NCI-H2029 treated with DMSO at 0.1 percent for 48 hours (cell line): ENCODE measurements at regions not wholly inside any gene's neighbourhood (a gene's known extent, or its start where the extent isn't known, plus 50 kb on each side); places are given as distances from the start of the nearest gene placed in this dataset.

Experiments
- DNase-seq: peaks from one replicate; lab custom pipeline; 2025; lab: John Stamatoyannopoulos, UW

DNA sequence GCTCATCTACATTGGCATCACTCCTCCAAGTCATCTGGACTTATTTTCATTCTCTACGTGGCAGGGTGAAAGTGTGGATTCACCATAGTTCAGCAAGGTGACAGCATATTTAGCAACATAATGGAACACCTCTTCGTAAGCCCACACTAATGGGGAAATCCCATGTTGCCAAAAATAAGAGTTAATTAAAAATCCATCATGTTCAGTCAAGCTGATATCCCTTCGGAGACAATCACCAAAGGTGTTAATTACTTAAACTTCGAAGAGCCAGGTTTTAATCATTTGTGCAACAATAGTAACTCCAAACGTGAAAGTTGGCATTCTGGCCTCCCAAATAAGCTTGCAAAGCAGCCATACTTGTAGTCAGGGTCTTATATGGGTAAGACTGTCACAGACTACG lies 242.9 kb downstream of the NSG2 start:
- no peak for DNase-seq

DNA sequence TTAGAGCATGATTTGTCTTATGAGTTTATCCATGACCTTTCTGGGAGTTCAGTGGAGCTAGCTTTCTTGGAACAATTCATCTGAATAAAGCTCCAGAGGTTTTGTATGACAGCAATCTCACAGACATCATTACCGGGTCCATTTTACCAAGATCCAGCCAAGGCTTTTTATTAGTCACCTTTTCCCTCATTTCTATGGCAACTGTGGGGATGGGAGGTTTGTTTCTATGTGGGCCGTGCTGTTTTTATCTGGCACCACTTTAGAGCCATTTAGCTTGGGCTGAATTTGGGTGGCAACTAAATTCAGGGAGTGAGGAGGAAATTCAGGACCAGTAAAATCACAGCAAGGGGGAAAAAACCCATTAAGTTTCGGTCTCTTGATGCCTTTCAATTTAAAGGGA lies 245.7 kb downstream of the NSG2 start:
- DNase-seq, result no peak

DNA sequence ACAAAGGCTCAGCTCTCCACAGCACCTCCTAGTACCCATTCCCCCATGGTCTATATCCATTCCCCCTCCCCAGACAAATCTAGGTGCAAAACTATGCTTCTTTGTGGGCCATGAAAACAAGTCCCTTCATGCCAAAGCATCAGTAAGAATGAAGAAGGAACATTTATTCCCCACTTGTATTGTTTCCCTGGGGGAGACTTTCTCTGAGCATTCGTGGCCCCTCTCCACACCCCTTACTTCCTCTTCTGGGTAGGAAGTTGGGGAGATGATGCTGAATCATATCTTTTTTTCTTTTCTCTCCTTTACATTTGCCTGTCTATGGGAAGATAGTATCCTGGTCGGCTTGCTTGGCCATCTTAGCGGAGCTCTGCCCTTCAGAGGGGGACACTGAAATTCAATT lies 246.8 kb downstream of the NSG2 start:
- no peak for DNase-seq

DNA sequence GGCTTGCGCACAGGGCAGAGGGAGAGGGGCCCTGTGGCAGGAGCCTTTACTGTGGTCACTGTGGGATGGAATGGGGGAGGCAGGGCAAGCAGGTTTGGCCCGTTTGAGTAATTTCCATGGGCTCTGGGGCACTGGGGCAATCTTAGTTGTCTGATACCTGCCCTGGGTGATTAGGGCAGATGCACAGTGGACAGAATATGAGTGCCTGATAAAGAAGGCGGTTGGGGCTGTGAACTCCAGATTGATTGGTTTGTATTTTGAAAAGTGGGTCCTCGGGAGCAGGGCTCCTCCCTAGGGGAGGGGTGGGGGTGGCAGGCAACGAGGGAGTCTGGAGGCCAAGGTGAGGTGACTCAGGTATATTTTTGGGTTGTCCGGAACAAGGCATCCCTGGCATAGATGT lies 247.5 kb downstream of the NSG2 start:
- no peak for DNase-seq

DNA sequence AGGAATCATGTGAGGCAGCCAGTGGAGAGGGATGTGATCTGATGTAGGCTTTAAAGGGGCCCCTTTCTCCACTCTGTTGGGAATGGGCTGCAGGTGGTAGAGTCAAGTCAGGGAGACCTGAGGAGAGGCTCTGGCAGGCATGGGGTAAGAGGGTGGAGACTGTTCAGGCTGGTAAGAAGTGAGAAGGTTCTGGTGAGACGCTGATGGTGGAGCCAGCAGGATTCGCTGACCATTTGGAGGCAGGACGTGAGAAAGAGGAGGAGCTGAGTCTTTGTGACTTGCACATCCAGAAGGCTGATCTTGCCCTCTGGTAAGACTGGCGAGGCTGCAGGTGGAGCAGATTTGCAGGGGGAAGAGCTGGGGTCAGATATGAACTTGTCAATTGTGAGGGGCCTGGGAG lies 248.0 kb downstream of the NSG2 start:
- DNase-seq, result no peak

DNA sequence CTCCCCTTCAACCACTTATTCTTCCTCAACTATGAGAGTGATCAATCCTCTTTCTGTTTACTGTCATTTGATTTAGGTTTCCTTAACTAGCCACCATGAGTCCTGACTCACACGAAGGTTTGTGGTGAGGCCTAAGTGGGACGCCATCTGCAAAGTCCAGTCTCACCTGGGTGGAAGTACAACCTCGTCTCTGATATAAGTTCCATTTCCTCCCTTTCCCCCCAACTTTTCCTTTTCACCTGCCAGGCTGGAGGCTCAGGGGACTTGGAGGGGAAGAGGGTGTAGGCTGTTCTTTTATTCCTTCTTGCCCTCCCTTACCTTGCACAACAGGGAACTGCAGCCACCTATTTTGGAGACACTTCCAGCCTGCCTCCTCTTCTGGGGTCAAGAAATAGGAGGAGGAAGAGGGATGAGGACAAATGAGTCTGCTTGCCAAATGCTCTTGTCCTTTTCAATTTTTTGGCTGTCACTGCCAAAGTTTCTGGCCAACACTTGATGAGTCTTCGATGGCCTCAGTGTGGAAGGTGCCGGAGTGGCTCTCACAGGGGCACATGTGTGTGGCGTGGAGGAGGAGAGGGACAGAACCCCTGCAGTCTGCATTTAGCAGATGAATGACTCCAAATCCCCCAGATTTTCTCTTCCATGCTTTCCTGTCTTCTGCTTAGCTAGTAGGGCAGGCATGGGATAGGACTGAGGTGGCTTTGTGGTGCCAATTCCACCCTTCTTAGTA lies 249.6 kb downstream of the NSG2 start:
- DNase-seq, result no peak

DNA sequence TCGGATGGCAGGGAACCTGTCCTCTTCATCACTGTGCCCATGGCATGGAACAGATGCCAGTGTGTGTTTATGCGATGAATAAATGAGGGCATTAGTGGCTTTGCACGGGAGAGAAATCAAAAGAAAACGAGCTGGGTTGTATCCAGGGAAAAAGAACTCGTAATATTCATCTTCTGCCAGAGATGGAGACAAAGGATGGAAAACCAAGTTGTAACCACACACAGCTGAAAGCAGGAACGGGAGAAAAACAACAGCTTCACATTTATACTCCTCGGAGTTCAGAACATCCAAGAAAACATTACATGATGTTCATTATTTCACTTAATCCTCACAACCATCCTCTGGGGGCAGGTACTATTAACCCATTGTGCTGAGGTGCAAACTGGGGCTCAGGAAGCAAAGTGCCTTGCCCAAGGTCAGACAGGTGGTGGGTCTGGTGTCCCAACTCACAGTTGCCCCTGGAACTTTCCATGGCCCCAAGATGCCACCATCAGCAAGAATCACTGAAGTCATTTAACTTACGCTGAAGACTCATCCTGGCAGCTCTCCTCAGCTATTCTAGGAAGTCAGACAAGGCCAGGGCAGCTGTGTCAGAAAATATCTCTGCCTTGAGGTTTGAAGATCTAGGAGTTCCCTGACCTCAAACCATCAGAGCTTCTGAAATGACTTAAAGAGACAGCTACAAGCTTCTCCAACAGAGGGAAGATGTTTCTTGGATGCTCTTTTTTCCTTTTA lies 250.4 kb downstream of the NSG2 start:
- DNase-seq, result no peak

DNA sequence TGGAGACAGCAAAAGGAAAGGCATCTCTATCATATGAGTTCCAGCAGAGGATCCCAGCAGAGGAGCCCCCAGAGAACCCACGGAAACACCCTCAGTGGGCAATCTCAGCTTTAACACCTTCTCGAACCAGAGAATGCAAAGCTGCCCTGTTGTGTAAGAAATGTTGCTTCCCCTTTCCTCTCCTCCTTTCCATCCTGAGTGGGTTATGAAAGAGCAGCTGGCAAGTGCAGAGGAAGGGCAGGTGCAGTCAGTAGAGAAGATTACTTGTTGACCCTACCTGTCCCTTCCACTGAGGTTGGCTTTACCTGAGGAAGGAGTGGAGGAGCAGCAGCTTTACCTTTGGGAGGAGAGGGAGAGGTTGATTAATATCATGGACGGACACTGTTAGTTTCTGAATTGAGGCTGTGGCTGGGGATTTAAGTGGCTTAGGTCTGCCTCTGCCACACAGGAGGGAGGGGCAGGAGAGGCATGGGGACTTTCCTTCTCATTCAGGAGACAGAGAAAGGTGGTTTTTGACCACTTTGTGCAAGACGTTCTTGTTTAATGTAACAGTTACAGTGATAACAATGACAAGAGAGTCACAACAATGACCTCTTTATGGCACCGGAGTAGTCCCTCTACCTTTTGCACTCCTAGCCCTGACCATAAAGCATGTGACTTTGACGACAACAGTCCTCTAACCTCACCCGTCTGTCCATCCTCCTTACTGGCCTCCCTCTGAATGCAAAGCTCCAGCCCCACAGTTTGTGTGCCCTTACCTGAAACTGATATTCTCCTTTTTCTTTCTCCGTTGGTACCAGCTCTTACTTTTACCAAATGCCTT lies 254.8 kb downstream of the NSG2 start:
- DNase-seq, result peak; percentile 12

DNA sequence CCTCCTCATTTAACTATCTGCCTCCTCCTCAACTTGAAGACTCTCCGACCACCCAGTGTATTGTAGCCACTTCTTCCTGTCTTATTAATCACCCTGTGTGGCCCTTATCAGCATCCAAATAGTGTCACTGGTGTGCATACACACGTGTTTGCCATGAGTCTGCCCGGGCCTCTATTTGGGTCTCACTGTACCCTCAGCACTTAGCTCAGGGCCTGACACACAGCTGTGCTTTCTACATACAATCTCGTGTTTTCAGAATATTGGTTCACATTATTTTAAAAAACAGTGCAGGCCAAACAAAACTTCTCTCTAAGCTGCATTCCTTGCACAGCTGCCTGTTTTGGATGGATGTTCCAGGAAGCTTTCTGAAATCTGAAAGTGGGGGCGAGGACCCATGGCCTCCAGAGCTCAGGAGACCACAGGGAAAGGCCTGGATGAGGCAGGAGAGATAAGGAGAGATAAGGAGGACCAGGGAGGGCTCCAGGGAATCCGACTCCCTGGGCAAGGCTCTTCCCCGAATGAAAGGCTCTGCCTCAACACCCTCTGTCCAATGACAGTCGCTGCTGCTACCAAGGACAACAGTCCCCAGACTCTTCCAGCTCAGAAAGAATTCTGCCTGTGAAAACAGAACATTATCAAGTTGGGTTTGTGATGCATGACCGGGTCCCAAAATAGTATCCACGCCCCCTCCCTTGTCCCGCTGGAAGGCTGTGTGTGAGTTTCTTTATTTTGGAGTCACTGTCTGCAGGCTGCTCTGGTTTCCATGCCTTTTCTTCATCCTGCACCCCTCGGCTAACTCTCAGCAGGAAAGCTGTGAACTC lies 255.6 kb downstream of the NSG2 start:
- no peak for DNase-seq

DNA sequence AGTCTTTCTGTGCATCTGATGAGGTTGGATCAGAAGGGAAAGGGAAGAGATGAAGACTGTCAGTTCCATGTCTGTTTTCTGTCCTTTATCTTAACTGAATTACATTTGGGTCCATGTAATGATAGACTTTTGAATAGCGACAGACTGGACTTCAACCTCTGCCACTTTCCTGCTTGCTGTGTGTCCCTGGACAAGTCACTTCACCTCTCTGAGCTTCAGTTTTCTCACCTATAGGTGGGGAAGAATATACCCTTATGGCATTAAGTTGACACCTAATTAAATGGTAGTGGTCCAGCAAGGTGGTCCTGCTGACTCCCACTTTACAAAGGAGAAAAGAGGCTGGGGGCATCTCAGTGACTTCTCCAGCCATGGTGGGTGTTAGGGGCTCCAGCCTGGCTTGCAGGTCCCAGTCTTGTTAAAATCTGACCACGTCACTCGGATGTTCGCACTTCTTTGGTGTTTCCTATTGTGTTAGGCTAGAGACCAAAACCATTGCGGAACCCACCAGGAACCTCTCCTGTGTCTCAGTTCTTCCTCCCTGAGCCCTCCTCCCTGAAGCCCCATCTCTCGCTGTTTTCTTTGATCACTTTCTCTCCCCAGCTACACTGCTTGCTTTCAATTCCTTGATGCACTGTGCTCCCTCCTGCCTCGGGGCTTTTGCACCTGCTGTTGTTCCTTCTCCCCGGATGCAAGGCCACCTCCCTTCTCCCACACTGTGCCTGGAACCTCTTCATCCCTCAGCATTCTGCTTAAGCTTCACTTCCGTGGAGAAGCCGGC lies 256.5 kb downstream of the NSG2 start:
- DNase-seq, result no peak

DNA sequence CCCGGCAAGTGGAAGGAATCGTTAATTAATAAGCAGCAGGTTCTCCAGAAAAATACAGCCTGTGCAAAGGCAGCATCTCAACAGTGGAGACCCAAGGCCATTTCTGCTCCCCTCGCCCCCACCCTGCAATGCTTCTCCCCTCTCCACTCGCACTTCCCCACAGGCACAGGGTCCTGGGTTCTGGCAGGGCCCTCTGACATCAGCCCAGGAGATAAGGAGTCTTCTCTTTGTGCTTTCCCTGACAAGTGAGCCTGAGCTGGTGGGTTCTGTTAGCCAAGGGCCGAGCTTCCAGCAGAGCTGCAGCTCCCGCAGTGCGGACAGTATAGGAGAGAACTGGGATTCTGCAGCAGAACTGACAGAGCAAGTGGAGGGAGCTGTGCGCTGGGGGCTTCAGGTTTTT lies 257.5 kb downstream of the NSG2 start:
- DNase-seq, result no peak

DNA sequence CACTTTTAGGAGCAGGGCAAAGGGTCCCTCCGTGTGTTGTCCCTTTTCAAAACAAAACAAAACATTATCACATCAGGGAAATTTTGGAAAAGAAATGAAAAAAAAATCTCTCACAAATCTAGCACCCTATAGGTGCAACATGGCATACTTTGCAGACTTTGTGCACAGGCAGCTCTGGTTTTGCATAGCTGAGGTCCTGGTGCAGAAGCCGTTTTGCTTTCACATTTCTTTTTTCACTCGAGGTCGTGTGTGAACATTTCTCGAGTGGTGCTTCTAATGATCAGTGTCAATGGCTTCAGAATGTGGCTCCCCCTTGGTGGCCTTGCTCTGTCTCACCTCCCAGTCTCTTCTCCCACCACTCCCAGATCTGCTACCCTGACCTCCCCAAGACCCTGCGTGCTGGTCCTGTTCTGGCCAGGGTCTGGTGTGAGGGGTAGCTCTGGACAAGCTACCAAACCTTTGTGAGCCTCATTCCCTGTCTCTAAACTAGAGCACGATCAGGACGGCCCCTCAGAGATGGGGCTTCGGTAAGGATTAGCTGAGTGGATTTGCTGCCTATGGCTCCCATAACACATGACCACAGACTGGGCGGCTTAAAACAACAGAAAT lies 258.0 kb downstream of the NSG2 start:
- no peak for DNase-seq

DNA sequence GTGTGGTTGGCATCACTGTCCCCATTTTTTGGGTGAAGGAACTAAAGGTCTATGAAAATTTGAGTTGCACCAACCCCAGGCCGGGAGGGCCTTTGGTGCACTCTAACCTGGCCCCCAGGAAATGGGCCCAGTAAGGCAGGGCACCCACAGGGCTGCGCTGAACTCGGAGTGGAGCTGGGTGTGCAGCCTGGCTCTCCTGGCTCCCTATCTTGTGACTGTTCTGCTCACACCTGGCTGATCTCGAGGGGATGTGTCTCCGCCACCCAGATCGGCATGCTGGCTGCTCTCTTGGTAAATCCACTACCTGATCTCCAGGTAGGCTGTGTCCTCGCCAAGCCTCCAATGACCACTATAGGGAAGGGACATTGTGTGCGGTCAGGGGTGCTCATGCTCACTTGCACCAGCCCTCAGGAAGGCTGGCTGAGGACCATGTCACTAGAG lies 259.8 kb downstream of the NSG2 start:
- DNase-seq, result no peak

DNA sequence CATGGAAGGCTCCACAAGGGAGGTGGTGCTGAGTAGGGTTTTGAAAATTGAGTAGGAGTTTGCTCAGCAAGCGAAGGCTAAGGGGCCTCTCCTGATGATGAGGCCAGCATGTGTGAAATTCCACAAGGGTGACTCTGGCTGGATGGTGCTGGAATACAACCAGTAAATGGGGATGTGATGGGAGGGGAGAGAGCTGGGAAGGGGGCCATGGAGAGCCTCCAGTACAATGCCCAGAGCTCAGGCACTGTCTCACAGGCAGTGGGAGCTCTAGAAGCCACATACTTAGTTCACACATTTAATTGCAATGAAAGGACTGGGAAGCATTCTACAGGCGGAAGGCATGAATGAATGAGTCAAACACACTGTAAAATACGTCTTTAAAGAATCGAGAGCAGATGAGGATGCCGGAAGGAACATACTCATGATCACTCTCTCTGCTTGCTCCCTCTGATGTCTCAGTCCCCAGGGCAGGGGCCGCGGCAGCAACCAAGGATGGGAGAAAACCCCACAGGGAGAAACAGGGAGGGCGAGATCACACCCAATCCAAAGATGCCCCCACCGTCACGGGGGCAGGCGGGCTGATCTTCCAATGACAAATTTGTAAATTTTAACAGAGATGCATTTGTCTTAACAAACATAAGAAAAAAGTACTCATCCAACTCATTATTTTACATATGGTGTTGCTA lies 261.0 kb downstream of the NSG2 start:
- no peak for DNase-seq

DNA sequence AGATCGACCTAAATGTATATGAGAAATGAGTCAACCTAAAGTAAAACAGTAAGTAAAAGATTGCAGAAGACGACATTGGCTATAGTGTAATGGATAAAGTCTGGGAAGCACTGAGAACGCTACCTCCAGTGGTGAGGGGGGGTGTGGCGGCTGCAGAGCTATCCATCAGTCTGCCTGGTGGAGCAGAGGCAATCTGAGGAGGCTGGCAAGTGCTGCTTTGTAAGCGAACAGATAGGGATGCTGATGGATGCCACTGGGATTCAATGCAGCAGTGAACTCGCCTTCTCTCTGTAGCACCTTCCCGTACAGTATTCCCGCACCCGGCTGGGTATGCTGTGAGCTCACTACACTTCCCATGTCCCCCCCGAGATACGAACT lies 261.5 kb downstream of the NSG2 start:
- no peak for DNase-seq

DNA sequence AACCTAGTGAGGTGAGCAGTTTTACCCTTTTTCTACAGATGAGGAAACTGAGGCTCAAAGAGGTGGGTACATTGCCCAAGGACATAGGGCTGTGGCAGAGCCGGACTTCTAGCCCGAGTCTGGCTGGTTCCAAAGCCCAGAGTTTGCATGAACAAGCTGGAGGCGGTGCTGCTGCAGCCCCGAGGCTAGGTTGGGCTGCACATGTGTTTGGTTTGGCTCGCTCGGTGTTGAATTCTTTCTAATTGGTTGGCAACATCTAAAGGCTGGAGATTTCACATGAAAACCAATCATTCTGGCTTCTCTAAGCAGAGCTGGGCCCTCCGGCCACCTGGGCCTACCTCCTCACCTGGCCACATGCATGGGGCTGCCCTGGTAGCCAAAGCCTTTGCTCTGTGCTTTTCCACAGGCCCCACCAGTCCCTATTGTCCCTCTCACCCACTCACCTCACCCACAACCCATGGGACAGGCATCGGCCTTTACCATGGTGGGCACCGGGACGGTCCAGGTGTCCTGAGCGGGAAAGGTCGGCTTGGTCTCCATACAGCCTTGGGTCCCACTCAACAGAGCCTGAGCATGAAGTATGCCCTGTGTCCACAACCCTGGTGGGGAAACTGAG lies 262.3 kb downstream of the NSG2 start:
- peak; percentile 7 for DNase-seq

DNA sequence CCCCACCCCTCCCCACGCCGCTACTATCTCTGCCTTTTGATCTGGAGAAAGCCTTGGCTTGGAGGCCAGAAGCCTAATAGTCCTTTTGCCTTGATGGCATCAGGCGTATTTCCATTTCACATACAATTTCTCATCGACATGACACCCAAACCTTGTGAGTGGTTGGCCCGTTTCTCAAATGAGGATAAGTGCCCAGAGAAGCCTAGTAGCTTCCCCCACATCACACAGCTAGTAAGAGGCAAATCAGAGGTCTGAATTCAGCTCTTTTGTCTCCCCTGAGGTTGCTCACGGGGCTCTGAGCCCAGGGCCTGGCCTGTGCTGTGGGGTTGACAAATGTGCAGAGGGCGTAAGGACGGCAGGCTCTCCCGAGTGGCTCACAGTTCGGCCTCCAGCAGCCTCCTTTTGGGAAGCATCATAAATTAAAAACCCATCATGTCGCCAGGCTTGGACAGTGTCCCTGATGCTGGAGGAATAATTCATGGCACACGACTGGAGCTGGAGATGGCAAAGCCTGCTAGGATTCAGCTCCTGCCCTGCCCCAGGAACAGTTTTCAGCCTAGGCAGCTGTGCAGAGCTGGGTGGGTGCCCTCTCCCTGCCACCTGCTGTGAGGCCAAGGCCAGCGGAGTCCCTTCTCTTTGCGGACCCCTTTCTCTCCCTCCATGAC lies 263.8 kb downstream of the NSG2 start:
- no peak for DNase-seq

DNA sequence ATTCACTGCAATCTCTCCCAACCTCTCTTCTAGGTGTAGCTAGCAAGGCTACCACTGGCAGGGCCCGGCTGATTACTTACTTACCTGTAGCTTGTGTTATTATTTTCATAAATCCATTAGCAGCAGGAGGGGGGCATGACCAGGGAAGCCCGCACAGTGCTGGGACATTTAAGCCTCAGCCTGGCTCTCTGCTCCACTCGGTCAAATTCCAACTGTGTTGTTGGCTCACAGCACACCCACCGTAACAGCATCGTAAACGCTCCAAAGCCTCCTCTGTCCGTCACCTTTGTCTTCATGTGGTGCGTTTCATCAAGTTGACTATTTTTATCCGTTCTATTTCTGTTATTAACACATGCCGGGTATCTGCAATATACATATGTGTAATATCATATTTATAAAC lies 264.7 kb downstream of the NSG2 start:
- no peak for DNase-seq

DNA sequence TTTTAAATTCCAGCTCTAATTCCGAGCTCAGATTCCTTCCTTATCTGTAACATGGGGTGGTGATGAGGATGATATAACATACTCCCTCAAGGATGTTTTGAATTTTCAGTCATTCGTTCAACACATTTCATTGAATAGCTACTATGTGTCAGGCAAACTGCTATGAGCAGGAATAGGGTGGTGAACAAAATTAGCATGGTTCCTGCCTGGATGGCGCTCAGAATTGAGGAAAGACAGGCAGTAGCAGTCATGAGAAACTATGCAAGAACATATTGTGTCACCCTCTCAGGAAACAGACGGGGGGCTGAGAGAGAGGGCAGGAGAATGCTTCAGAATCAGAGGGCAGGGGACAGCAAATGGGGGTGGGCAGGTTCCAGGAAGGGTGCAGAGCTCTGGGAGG lies 265.2 kb downstream of the NSG2 start:
- no peak for DNase-seq
